ENCODE measurements at regions not wholly inside any gene's neighbourhood (a gene's known extent, or its start where the extent isn't known, plus 50 kb on each side); places are given as distances from the start of the nearest gene placed in this dataset.

DNA sequence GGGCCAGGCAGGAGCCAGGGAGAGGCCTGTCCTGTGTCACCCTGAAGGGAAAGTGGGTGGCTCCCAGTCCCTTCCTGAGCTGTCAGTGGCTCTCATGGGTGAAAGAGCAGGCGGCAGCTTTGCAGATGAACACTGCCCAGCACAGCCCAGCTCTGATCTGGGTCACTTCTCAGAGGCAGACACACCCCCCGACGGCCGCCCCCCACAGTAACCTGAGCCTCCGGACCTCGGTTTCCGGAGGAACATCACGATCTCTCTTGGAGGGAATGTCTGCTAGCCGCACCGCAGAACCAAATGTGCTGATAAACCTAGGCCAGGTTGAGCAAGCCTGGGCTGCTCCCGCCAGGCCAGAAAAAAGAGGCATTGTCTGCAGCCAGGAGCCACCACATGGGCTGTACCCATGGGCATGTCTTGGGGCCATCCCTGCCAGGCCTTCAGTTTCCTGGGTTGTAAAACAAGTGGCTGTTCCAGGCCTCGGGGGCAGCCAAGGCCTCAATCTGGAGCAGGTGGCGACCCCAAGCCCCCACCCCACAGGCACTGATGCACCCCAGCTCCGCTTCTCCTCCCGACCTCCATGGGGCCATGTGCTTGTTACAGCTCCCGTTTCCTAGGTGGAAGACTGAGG, 57.6 kb downstream of the NCOR2 start:
- H3K9me2 ChIP-seq (replicated peaks; ENCODE audit: insufficient read depth, low read length) = no peaks in the 10 kb centered on the region
- H3K9me3 ChIP-seq (replicated peaks; ENCODE audit: insufficient read depth, low read length) = no peaks in the 10 kb centered on the region
- TF ChIP-seq CTCF (IDR thresholded peaks at IDR 0.05; ENCODE audit: low read length) = no peak
- TF ChIP-seq EZH2 (optimal IDR thresholded peaks at IDR 0.05; ENCODE audit: low read depth, low read length) = no peak
- TF ChIP-seq EZH2phosphoT487 (IDR thresholded peaks at IDR 0.05; ENCODE audit: low read length) = no peak
- no peaks in the 10 kb centered on the region for H3F3A ChIP-seq (ENCODE audit: insufficient read depth, low read length)
- peaks cover 88% of the 10 kb centered on the region for H3K79me2 ChIP-seq (ENCODE audit: low read length)
- H3K4me3 ChIP-seq (ENCODE audit: low read length) = no peak overlapping the region
- no peaks in the 10 kb centered on the region for H3K27me3 ChIP-seq (replicated peaks; ENCODE audit: insufficient read depth, low read length)
- H3K4me1 ChIP-seq (ENCODE audit: low read length) = no peaks in the 10 kb centered on the region
- H2AFZ ChIP-seq (ENCODE audit: low read length) = no peak overlapping the region
- no peak overlapping the region for H3K4me2 ChIP-seq (ENCODE audit: low read depth, low read length)
- no peak overlapping the region for H3K27ac ChIP-seq (ENCODE audit: low read length)
- H3K36me3 ChIP-seq (replicated peaks; ENCODE audit: insufficient read depth, low read length) = no peaks in the 10 kb centered on the region
- no peak overlapping the region for H3K9ac ChIP-seq (ENCODE audit: low read length)
- no peak for DNase-seq
- no peaks in the 10 kb centered on the region for H4K20me1 ChIP-seq (ENCODE audit: insufficient read depth, low read length)

- Histone ChIP-seq H3K9ac (ENCODE audit: low read length) (no peak overlapping the region), H3K4me1 (ENCODE audit: low read length) (no peaks in the 10 kb centered on the region), H3K9me2 (replicated peaks; ENCODE audit: insufficient read depth, low read length) (no peaks in the 10 kb centered on the region), H3K36me3 (replicated peaks; ENCODE audit: insufficient read depth, low read length) (no peaks in the 10 kb centered on the region), H3K9me3 (replicated peaks; ENCODE audit: insufficient read depth, low read length) (no peaks in the 10 kb centered on the region), H3F3A (ENCODE audit: insufficient read depth, low read length) (no peaks in the 10 kb centered on the region), H2AFZ (ENCODE audit: low read length) (no peak overlapping the region), H3K4me2 (ENCODE audit: low read depth, low read length) (no peak overlapping the region), H4K20me1 (ENCODE audit: insufficient read depth, low read length) (no peaks in the 10 kb centered on the region), H3K4me3 (ENCODE audit: low read length) (no peak overlapping the region), H3K27me3 (replicated peaks; ENCODE audit: insufficient read depth, low read length) (no peaks in the 10 kb centered on the region), H3K27ac (ENCODE audit: low read length) (no peak overlapping the region), H3K79me2 (ENCODE audit: low read length) (peaks cover 92% of the 10 kb centered on the region)
- TF ChIP-seq EZH2 (optimal IDR thresholded peaks at IDR 0.05; ENCODE audit: low read depth, low read length) = no peak
- TF ChIP-seq CTCF (IDR thresholded peaks at IDR 0.05; ENCODE audit: low read length) = no peak
- no peak for TF ChIP-seq EZH2phosphoT487 (IDR thresholded peaks at IDR 0.05; ENCODE audit: low read length)
- no peak for DNase-seq
These were observed 58.1 kb downstream of the NCOR2 start for GRCh38 chr12:124509300-124509675.

DNA sequence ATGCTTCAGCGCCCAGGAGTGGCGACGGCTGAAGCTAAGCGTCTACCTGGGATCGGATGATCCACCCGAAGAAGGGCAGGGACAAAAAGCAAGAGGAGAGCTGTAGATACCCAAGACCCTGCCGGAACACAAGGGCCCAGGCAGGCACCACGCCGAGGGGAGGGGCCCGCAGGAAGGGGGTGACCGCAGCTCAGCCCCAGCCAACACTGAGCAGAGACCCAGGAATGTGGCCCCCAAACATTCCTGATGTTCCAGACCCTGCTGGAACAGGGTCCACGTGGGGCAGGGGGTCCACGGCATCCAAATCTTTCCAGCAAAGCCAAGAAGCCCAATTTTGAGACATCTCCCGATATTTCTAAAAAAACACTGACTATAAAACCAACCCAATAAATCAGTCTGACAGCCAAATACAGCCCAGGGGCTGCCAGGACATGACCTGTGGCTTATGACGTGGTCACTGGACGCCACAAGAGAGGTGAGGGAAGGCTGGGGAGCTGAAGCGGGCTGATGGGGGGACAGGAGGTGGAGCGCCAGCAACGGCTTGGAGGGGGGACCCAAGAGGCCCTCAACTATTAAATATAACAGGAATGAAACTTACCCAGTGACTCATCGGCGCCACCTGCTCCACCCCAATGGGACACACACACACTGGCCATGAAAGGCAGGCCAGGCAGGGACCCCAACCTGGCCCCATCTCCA, 58.9 kb downstream of the NCOR2 start:
- Histone ChIP-seq H3K36me3 (replicated peaks; ENCODE audit: insufficient read depth, low read length) (no peaks in the 10 kb centered on the region), H3K79me2 (ENCODE audit: low read length) (peaks cover 91% of the 10 kb centered on the region), H3K4me3 (ENCODE audit: low read length) (no peak overlapping the region), H3K27me3 (replicated peaks; ENCODE audit: insufficient read depth, low read length) (no peaks in the 10 kb centered on the region), H3K4me2 (ENCODE audit: low read depth, low read length) (no peak overlapping the region), H3K9ac (ENCODE audit: low read length) (no peak overlapping the region), H3F3A (ENCODE audit: insufficient read depth, low read length) (no peaks in the 10 kb centered on the region), H3K4me1 (ENCODE audit: low read length) (no peaks in the 10 kb centered on the region), H3K9me3 (replicated peaks; ENCODE audit: insufficient read depth, low read length) (no peaks in the 10 kb centered on the region), H3K9me2 (replicated peaks; ENCODE audit: insufficient read depth, low read length) (no peaks in the 10 kb centered on the region), H2AFZ (ENCODE audit: low read length) (no peak overlapping the region), H3K27ac (ENCODE audit: low read length) (no peak overlapping the region), H4K20me1 (ENCODE audit: insufficient read depth, low read length) (no peaks in the 10 kb centered on the region)
- TF ChIP-seq EZH2phosphoT487 (IDR thresholded peaks at IDR 0.05; ENCODE audit: low read length) (no peak), EZH2 (optimal IDR thresholded peaks at IDR 0.05; ENCODE audit: low read depth, low read length) (no peak), CTCF (IDR thresholded peaks at IDR 0.05; ENCODE audit: low read length) (no peak)
- no peak for DNase-seq
